T-helper 2 cell treated with Interferon-gamma antibody and Interleukin-4, amounts not matched to agents 5 μg/mL and 100 μg/mL, for 36 hours (primary cell): ENCODE measurements at regions not wholly inside any gene's neighbourhood (a gene's known extent, or its start where the extent isn't known, plus 50 kb on each side); places are given as distances from the start of the nearest gene placed in this dataset.

Experiments used
- DNase-seq: peaks from one replicate; pipeline ENCODE4 v3.0.0; 2021; ENCODE audit warnings: low spot score
- H3K27ac Mint-ChIP-seq: one replicate; pipeline ENCODE4 v1.8.0; 2021; ENCODE audit warnings: mild to moderate bottlenecking, mixed read lengths
- H3K27me3 Mint-ChIP-seq: one replicate; pipeline ENCODE4 v1.8.0; 2021; ENCODE audit warnings: low read depth, mixed read lengths
- H3K36me3 Mint-ChIP-seq: one replicate; pipeline ENCODE4 v1.8.0; 2021; ENCODE audit warnings: low read depth, mixed read lengths
- H3K4me1 Mint-ChIP-seq: one replicate; pipeline ENCODE4 v1.8.0; 2021; ENCODE audit warnings: low read depth, mixed read lengths
- H3K4me3 Mint-ChIP-seq: one replicate; pipeline ENCODE4 v1.8.0; 2022; ENCODE audit warnings: mild to moderate bottlenecking, moderate library complexity, mixed read lengths
- H3K9me3 Mint-ChIP-seq: one replicate; pipeline ENCODE4 v1.8.0; 2021; ENCODE audit warnings: mixed read lengths

DNA sequence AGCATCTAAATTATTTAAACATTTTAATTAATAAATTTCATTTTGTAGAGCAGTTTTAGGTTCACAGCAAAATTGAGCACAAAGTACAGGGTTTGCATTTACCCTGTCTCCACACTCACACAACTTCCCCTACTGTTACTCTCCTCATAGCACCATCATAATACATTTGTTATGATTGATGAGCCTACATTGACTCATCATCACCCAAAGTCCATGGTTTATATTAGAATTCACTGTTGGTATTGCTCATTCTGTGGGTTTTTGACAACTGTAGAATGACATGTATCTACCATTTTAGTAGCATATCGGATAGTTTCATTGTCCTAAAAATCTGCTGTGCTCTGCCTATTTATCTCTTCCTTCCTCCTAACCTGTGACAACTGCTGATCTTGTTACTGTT lies 411.1 kb upstream of the MPDZ start:
- no peaks in the 10 kb centered on the region for H3K36me3 Mint-ChIP-seq
- peaks cover 32% of the 10 kb centered on the region for H3K9me3 Mint-ChIP-seq
- H3K4me1 Mint-ChIP-seq, result no peaks in the 10 kb centered on the region
- H3K27ac Mint-ChIP-seq, result no peak overlapping the region
- H3K4me3 Mint-ChIP-seq, result no peak overlapping the region
- H3K27me3 Mint-ChIP-seq, result no peaks in the 10 kb centered on the region
- DNase-seq, result no peak

DNA sequence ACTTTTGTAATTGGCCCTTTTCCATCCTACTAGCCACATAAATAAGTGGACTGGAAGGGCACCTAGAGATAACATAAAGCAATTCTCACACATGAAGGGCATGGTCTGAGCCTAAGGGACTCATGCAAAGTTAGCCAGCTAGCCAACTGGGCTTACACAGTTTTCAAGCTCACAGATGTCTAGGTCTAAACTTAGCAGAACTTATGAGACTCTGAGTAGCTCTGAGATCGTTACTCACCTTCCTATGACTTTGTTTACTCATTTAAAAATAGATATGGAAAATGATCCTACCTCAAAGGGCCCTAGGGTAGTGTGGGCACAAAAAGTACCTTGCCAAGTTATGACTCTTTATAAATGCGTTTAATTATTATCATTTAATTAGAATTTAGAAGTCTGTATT lies 410.4 kb upstream of the MPDZ start:
- no peaks in the 10 kb centered on the region for H3K4me1 Mint-ChIP-seq
- H3K9me3 Mint-ChIP-seq, result peaks cover 25% of the 10 kb centered on the region
- no peak for DNase-seq
- H3K4me3 Mint-ChIP-seq, result no peak overlapping the region
- no peaks in the 10 kb centered on the region for H3K27me3 Mint-ChIP-seq
- no peak overlapping the region for H3K27ac Mint-ChIP-seq
- H3K36me3 Mint-ChIP-seq, result no peaks in the 10 kb centered on the region

DNA sequence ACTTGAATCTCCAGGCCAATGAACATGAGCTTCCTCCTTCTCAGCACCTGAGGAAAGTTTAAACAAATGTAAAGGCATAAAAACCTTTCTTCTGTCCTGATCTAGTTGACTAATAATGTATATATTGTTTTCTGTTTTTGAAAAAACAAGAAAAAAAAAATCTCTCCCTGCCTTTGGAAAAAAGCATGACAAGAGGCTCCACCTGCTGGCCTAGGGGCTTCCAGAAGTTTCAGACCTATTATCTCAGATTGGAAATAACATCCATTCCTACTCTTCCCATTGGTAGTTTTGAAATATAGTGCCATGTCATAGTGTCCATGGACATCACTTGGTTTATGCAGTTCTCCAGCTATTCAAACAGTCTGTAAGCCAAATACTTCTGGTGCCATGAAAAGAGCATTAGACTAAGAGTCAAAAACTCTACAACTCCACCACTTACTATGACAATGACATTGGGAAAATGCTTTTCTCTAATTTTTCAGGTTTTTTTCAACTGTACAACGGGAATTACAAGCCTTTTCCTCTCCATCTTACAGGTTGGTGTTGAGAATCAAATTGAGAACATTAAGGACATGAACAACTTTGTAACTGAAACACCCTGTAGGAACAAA lies 409.6 kb upstream of the MPDZ start:
- Mint-ChIP-seq H3K9me3 (peaks cover 20% of the 10 kb centered on the region), H3K36me3 (no peaks in the 10 kb centered on the region), H3K27ac (no peak overlapping the region), H3K4me3 (no peak overlapping the region), H3K27me3 (no peaks in the 10 kb centered on the region), H3K4me1 (no peaks in the 10 kb centered on the region)
- no peak for DNase-seq

DNA sequence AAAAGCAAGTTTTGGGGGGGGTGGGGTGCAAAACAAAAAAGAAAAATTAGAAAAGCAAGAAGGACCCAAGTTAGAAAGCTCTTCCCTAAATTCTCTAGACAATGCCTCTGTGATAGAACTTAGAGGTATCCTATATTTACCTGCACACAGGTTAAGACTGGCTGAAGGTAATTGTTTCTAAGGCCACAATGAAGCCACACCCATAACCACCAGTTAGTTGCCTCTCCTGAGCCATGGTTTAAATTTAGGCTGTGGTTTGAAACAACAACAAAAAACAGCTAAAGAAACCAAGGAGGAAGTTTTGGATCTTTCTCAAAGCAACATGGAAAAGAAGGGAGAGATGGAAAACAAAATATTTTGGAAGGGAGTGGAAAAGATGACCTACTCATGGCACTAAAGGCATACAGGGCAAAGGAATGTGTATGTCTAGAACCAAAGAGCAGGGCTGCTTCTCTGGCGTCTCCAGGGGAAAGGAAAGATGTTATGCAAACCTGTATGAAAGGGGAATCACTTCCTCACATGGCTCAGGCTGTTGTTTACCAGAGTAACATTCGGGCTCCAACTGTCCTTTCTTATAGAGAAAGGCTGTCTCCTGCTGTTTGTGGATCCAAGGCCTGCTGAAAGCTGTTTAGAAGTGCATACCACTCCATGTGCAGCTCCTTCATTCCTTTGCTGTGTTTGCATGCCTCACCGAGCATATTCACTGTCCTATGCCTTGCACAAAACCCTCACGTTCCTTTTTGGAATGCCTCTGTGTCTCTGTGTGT lies 408.9 kb upstream of the MPDZ start:
- Mint-ChIP-seq H3K27me3 (no peaks in the 10 kb centered on the region), H3K4me3 (no peak overlapping the region), H3K36me3 (no peaks in the 10 kb centered on the region), H3K9me3 (peaks cover 13% of the 10 kb centered on the region), H3K27ac (no peak overlapping the region), H3K4me1 (no peaks in the 10 kb centered on the region)
- DNase-seq, result no peak

DNA sequence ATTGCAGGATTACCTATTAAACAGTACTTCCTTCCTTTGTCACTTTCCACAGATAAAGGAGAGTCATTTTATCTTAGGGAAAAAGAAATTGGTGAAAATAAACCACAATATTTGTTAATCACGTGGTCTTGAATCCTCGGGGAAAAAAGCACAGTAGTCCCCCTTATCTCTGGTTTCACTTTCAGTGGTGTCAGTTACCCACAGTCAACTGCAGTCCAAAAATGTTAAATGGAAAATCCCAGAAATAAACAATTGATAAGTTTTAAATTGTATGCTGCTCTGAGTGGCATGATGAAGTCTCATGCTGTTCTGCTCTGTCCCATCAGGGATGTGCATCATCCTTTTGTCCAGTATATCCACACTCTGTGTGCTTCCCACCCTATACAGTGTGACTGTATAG lies 405.2 kb upstream of the MPDZ start:
- H3K36me3 Mint-ChIP-seq, result no peaks in the 10 kb centered on the region
- peaks cover 5% of the 10 kb centered on the region for H3K9me3 Mint-ChIP-seq
- no peak overlapping the region for H3K4me3 Mint-ChIP-seq
- H3K4me1 Mint-ChIP-seq, result no peaks in the 10 kb centered on the region
- H3K27me3 Mint-ChIP-seq, result no peaks in the 10 kb centered on the region
- no peak for DNase-seq
- H3K27ac Mint-ChIP-seq, result no peak overlapping the region

DNA sequence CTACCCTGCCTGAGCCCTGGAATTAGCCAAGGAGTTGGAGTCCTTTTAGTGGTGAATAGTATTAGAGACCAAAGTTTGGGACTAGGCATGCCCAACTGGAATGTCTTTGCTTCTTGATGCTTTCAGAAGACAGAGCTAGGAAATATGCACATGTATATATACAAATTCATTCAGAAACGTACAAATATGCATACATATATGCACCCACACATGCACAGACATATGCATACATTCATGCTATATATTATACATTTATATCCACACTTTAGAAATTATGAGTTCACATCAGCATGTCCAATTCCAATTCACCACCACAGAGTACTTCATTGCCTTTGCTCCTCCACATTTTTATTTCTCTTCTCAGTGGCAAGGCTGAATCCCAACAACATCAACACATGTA lies 398.3 kb upstream of the MPDZ start:
- Mint-ChIP-seq H3K4me1 (no peaks in the 10 kb centered on the region), H3K27ac (no peak overlapping the region), H3K4me3 (no peak overlapping the region), H3K36me3 (no peaks in the 10 kb centered on the region), H3K9me3 (peaks cover 18% of the 10 kb centered on the region), H3K27me3 (no peaks in the 10 kb centered on the region)
- DNase-seq, result no peak

DNA sequence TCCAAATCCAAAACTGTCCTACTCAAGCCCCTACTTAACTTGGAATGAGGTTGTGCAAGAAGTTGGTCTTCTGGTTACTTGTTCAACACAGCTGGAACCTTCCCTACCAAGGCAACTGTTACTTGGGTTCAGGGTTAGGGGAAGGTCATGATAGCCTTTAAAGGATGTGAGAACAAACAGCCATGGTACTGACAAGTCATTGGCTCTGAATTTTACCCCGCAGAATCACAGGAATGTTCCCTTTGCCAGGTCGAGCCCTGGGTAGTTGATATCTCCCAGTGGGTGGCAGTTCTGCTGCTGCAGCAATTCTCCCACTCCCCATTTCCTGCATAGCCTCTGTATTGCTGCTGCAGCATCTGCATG lies 396.1 kb upstream of the MPDZ start:
- DNase-seq, result no peak
- no peaks in the 10 kb centered on the region for H3K36me3 Mint-ChIP-seq
- H3K27ac Mint-ChIP-seq, result no peak overlapping the region
- no peaks in the 10 kb centered on the region for H3K27me3 Mint-ChIP-seq
- peaks cover 14% of the 10 kb centered on the region for H3K9me3 Mint-ChIP-seq
- no peaks in the 10 kb centered on the region for H3K4me1 Mint-ChIP-seq
- H3K4me3 Mint-ChIP-seq, result no peak overlapping the region

DNA sequence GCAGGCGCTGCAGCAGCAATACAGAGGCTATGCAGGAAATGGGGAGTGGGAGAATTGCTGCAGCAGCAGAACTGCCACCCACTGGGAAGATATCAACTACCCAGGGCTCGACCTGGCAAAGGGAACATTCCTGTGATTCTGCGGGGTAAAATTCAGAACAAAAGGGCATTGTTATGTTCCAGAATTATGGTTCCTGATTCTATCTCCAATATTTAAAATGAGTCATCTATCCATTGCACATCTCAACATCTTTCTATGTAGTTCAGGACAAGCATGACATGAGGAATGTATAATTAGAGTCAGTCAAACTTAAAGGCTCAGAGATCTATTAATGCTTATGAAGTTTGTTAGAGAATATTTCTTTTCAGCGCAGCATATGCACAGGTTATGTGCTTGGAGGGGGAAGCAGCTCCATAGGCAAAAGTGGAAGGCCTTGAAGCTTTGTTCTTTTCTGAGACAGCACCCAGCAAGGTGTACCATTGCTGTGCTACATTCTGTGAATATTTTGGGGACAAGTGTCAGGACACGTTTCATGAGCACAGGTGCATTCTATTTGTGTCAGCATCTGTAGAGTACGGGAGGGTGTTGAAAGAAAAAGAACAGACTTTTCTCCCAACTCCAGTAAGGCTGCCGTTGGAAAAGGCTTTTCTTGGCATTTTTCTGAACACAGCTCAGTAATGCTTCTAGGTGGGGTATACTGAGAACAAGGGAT lies 395.6 kb upstream of the MPDZ start:
- Mint-ChIP-seq H3K27me3 (no peaks in the 10 kb centered on the region), H3K27ac (no peak overlapping the region), H3K4me3 (no peak overlapping the region)

DNA sequence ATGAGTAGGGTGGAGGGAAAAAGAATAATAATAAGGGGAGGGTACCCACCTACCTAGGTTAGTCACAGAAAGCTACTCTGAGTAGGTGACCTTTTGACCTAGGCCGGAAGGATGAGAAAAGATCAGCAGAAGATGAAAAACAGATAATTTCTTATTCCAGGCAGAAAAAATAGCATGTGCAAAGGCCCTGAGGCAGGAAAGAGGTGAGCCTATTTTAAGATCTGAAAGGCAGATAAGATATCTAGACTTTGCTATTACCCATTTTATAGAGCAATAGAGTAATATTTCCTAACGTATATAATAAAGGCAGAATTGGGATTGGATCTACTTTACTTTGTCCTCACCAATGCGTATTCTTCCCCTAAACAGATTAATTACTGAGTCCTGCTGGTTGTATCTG lies 393.9 kb upstream of the MPDZ start:
- Mint-ChIP-seq H3K27me3 (no peaks in the 10 kb centered on the region), H3K36me3 (no peaks in the 10 kb centered on the region), H3K4me1 (no peaks in the 10 kb centered on the region), H3K27ac (no peak overlapping the region), H3K4me3 (no peak overlapping the region), H3K9me3 (peaks cover 24% of the 10 kb centered on the region)
- DNase-seq, result no peak

More for the DNA sequence above, 395.6 kb upstream of the MPDZ start:
- Mint-ChIP-seq H3K4me1 (no peaks in the 10 kb centered on the region), H3K36me3 (no peaks in the 10 kb centered on the region), H3K9me3 (peaks cover 13% of the 10 kb centered on the region)
- no peak for DNase-seq

DNA sequence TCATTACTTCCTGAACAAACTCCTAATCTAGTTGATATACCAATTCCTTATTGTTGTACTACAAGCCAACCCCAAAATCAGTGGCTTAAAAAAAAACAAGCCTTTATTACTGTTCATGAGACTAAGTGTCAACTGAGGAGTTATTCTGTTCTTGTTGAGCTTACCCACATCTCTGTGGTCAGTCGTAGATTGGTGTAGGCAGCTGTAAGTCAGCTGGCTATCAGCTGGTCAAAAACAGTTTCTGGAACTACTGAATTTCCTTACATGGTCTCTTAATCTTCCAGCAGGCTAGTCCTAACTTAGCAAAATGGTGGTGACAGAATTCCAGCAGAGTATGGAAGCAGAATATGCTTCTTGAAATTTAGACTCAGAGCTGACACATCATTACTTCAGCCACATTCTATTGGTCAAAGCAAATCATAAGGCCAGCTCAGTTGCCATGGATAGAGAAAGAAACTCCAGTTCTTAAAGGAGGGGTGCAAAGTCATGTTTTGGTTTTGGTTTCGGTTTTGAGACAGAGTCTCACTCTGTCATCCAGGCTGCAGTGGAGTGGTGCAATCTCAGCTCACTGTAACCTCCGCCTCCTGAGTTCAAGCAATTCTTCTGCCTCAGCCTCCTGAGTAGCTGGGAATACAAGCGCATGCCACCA lies 386.1 kb upstream of the MPDZ start:
- Mint-ChIP-seq H3K4me3 (no peak overlapping the region), H3K36me3 (no peaks in the 10 kb centered on the region), H3K27ac (no peak overlapping the region), H3K27me3 (no peaks in the 10 kb centered on the region), H3K4me1 (no peaks in the 10 kb centered on the region), H3K9me3 (peaks cover 21% of the 10 kb centered on the region)
- DNase-seq, result no peak

DNA sequence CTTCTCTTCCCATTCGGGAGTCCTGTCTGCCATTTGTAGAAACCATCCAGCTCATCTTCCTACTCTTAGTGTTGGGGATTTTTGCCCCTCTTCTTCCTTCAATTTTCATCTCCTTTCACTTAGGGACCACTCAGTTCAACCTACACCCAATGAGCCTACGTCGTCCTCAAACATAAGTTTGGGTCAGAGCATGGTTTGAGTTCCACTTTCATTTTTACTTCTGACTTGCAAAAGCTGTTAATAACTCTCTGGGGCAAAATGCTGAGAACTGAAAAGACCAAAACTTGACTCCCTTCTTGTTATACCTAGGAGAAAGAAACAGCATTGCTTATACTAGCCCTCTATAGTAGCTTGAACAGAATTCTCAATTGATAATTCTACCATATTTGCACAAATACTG lies 381.5 kb upstream of the MPDZ start:
- Mint-ChIP-seq H3K36me3 (no peaks in the 10 kb centered on the region), H3K9me3 (peaks cover 11% of the 10 kb centered on the region), H3K27ac (no peak overlapping the region), H3K4me1 (no peaks in the 10 kb centered on the region), H3K27me3 (no peaks in the 10 kb centered on the region), H3K4me3 (no peak overlapping the region)
- DNase-seq, result no peak

DNA sequence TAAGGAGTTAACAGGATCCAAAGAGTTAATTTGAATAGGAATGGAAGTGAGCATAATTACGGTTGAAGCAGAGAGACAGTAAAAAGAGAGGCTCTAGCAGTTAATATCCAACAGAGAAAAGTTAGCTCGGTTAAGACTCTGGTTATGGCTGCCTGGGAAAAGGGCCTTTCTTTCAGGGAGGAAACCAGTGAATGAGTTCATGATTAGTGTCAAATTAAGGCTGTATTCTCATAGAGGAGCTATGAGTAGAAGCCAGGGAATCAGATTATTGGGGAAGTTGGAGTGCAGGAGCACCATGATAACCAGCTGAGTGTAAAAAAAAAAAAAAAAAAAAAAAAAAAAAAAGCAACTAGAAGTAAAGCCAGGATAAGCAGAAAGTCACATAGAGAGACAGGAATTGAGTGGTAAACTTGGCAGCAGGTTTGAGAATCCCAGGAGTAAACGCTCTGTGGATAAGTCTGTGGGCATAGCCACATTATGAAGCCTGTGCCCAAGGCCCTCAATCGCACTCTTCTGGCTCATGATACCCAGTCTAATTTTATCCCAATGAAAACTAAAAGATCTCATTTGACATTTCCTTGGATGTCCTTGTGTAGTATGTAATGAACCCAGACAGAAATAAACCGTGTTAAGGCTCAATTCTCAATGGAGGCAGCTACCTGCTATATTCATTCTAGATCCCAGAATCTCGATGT lies 372.6 kb upstream of the MPDZ start:
- Mint-ChIP-seq H3K27ac (no peak overlapping the region), H3K4me3 (no peak overlapping the region), H3K4me1 (no peaks in the 10 kb centered on the region), H3K36me3 (no peaks in the 10 kb centered on the region), H3K9me3 (peaks cover 32% of the 10 kb centered on the region), H3K27me3 (no peaks in the 10 kb centered on the region)
- DNase-seq, result no peak

DNA sequence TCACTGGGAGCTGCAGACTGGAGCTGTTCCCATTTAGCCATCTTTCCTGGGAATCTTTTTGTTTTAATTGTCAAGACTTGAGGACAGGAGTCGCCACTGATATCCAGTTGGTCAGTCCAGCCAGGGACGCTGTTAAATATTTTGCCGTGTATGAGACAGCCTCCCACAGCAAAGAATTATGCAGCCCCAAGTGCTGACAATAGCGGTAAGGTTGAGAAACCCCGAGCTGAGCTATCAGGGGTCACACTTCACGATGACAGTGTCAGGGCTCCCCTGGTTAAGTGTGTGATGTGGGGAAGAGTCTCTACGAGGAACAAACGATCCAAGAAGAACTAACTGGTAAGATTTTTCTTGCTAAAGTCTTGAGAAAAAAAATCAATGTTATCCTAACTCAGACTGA lies 372.0 kb upstream of the MPDZ start:
- no peak for DNase-seq
- Mint-ChIP-seq H3K27ac (no peak overlapping the region), H3K36me3 (no peaks in the 10 kb centered on the region), H3K9me3 (peaks cover 30% of the 10 kb centered on the region), H3K4me1 (no peaks in the 10 kb centered on the region), H3K4me3 (no peak overlapping the region), H3K27me3 (no peaks in the 10 kb centered on the region)

DNA sequence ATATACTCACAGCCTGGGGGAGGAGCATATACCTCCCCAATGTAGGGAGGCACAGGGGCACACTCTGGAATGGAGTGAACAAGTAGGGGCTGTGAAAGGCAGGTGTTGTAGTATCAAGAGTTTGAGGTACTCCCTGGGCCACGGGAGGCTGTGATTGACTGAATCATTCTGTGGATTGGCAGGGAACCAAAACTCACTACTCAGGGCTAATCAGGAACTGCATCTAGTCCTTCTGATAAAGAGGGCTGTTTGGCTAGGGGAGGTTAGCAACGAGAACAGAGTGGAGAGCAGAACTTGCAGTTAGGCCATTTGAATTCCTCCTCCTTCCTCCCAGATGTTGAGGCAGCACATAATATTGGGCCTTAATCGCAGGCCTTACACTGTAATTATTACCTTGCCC lies 369.2 kb upstream of the MPDZ start:
- no peak overlapping the region for H3K4me3 Mint-ChIP-seq
- no peak for DNase-seq
- H3K9me3 Mint-ChIP-seq, result peaks cover 17% of the 10 kb centered on the region
- no peaks in the 10 kb centered on the region for H3K36me3 Mint-ChIP-seq
- no peaks in the 10 kb centered on the region for H3K27me3 Mint-ChIP-seq
- no peaks in the 10 kb centered on the region for H3K4me1 Mint-ChIP-seq
- no peak overlapping the region for H3K27ac Mint-ChIP-seq
